BLaER1 treated with 17β-estradiol and CSF1 and Interleukin-3, amounts not matched to agents 10 nM and 100 nM (cell line): ENCODE measurements at regions not wholly inside any gene's neighbourhood (a gene's known extent, or its start where the extent isn't known, plus 50 kb on each side); places are given as distances from the start of the nearest gene placed in this dataset.

ENCODE experiments used
- H3K27ac ChIP-seq, 11 experiments: shearing (Covaris generic); formaldehyde crosslinking; 2 replicates each; pipeline ENCODE4 v1.8.1; 2022
- H3K27me3 ChIP-seq, 11 experiments: shearing (Covaris generic); formaldehyde crosslinking; 2 replicates each; pipeline ENCODE4 v1.8.1; 2022
- H3K36me3 ChIP-seq, 11 experiments: shearing (Covaris generic); formaldehyde crosslinking; 2 replicates each; pipeline ENCODE4 v1.8.1; 2022
- H3K4me1 ChIP-seq, 10 experiments: shearing (Covaris generic); formaldehyde crosslinking; 2 replicates each; pipeline ENCODE4 v1.8.1; 2022
- H3K4me2 ChIP-seq, 11 experiments: shearing (Covaris generic); formaldehyde crosslinking; 2 replicates each; pipeline ENCODE4 v1.8.1; 2022
- H3K4me3 ChIP-seq, 10 experiments: shearing (Covaris generic); formaldehyde crosslinking; 2 replicates each; pipeline ENCODE4 v1.8.1; 2022
- H3K9ac ChIP-seq, 11 experiments: shearing (Covaris generic); formaldehyde crosslinking; 2 replicates each; pipeline ENCODE4 v1.8.1; 2022
- H3K9me3 ChIP-seq, 11 experiments: shearing (Covaris generic); formaldehyde crosslinking; replicated peaks in 1 of 11; 2 replicates each; pipeline ENCODE4 v1.8.1; 2022
- H4K20me1 ChIP-seq, 11 experiments: shearing (Covaris generic); formaldehyde crosslinking; 2 replicates each; pipeline ENCODE4 v1.8.1; 2022
- Cebpa-rat ChIP-seq, 11 experiments: shearing (Covaris generic); IDR thresholded peaks; 2 replicates each; pipeline ENCODE4 v1.8.1; 2022

- no peak overlapping the region for H3K4me3 ChIP-seq
- no peaks in the 10 kb centered on the region for H3K27me3 ChIP-seq
- no peak overlapping the region for H3K4me2 ChIP-seq
- H4K20me1 ChIP-seq = no peaks in the 10 kb centered on the region
- peaks cover 5 to 20% (median 13%) of the 10 kb centered on the region in 10 experiments; a peak in 18 of 20 replicates for H3K4me1 ChIP-seq
- no peak overlapping the region for H3K9ac ChIP-seq
- no peaks in the 10 kb centered on the region for H3K36me3 ChIP-seq
- H3K9me3 ChIP-seq = peaks cover 0 to 10% (median 5%) of the 10 kb centered on the region in 11 experiments; a peak in 9 of 22 replicates
- TF ChIP-seq Cebpa-rat (IDR thresholded peaks at IDR 0.05) = no peak
- H3K27ac ChIP-seq = no peak overlapping the region
These were observed 68.8 kb upstream of the NTRK2 start for GRCh38 chr9:84600739-84601138.

DNA sequence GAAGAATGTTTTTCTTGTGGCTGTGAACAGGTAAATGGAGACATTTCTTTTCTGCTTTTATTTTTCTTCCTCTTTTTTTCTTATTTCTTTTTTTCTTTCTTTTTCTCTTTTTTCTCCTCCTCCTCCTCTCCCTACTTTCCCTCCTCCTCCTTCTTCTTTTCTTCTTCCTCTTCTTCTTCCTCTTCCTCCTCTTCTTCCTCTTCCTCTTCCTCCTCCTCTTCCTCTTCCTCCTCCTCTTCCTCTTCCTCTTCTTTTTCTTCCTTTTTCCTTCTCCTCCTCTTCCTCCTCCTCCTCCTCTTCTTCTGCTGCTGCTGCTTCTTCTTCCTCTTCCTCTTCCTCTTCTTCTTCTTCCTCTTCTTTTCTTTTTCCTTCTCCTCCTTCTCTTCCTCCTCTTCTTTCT, 65.3 kb upstream of the NTRK2 start:
- no peak overlapping the region for H3K4me3 ChIP-seq
- H3K27ac ChIP-seq = no peak overlapping the region
- H3K27me3 ChIP-seq = no peaks in the 10 kb centered on the region
- H3K4me1 ChIP-seq = no peaks in the 10 kb centered on the region
- no peaks in the 10 kb centered on the region for H4K20me1 ChIP-seq
- TF ChIP-seq Cebpa-rat (IDR thresholded peaks at IDR 0.05) = no peak
- H3K9me3 ChIP-seq = peaks cover 0 to 6% (median 0%) of the 10 kb centered on the region in 11 experiments; a peak in 2 of 22 replicates
- no peaks in the 10 kb centered on the region for H3K36me3 ChIP-seq
- no peak overlapping the region for H3K4me2 ChIP-seq
- no peak overlapping the region for H3K9ac ChIP-seq

DNA sequence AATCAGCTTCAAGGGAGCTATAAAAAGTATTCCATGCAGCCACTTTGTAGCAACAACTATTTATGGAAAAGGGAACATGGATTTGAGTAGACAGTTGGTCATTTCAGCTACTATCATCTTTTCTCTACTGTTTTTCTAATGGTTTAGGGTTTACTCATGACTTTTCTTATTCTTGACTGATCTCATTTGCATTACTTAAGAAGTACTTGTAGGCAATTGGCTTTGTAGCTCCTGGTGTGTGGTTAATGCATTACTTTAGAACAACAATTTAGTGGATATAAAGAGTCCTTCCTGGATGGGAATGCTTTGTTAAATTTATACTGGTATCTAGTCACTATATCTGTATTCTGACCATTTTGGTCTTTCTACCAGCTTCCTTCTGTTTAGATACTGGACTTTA, 59.8 kb upstream of the NTRK2 start:
- H3K27ac ChIP-seq = no peak overlapping the region
- no peak overlapping the region for H3K4me3 ChIP-seq
- no peaks in the 10 kb centered on the region for H3K27me3 ChIP-seq
- peaks cover 0 to 18% (median 8%) of the 10 kb centered on the region in 11 experiments; a peak in 16 of 22 replicates for H3K9me3 ChIP-seq
- H3K4me2 ChIP-seq = no peak overlapping the region
- no peaks in the 10 kb centered on the region for H3K36me3 ChIP-seq
- TF ChIP-seq Cebpa-rat (IDR thresholded peaks at IDR 0.05) = no peak
- H3K4me1 ChIP-seq = peaks cover 0 to 1% (median 0%) of the 10 kb centered on the region in 10 experiments; a peak in 3 of 20 replicates
- no peaks in the 10 kb centered on the region for H4K20me1 ChIP-seq
- H3K9ac ChIP-seq = no peak overlapping the region

- Histone ChIP-seq H3K4me1 (peaks cover 0 to 14% (median 6%) of the 10 kb centered on the region in 10 experiments; a peak in 12 of 20 replicates), H3K27ac (no peak overlapping the region), H3K27me3 (no peaks in the 10 kb centered on the region), H3K4me3 (no peak overlapping the region), H3K9me3 (peaks cover 0 to 13% (median 8%) of the 10 kb centered on the region in 11 experiments; a peak in 16 of 22 replicates), H3K4me2 (no peak overlapping the region), H3K36me3 (no peaks in the 10 kb centered on the region), H4K20me1 (no peaks in the 10 kb centered on the region), H3K9ac (no peak overlapping the region)
- TF ChIP-seq Cebpa-rat (IDR thresholded peaks at IDR 0.05) = no peak
These were observed 56.1 kb upstream of the NTRK2 start for GRCh38 chr9:84613431-84613830.

GRCh38 chr9:84615544-84615943, 54.0 kb upstream of the NTRK2 start:
- Histone ChIP-seq H3K9me3 (peaks cover 0 to 5% (median 3%) of the 10 kb centered on the region in 11 experiments; a peak in 16 of 22 replicates), H3K4me2 (peak overlapping the region in 9 of 11 experiments; percentile 14 to 67 (median 39); a peak in 11 of 22 replicates), H3K36me3 (no peaks in the 10 kb centered on the region), H3K4me1 (peaks cover 0 to 34% (median 14%) of the 10 kb centered on the region in 10 experiments; a peak in 12 of 20 replicates), H3K27ac (no peak overlapping the region; a peak in 1 of 22 replicates), H3K4me3 (no peak overlapping the region), H3K9ac (no peak overlapping the region), H3K27me3 (no peaks in the 10 kb centered on the region), H4K20me1 (no peaks in the 10 kb centered on the region)
- no peak for TF ChIP-seq Cebpa-rat (IDR thresholded peaks at IDR 0.05)

DNA sequence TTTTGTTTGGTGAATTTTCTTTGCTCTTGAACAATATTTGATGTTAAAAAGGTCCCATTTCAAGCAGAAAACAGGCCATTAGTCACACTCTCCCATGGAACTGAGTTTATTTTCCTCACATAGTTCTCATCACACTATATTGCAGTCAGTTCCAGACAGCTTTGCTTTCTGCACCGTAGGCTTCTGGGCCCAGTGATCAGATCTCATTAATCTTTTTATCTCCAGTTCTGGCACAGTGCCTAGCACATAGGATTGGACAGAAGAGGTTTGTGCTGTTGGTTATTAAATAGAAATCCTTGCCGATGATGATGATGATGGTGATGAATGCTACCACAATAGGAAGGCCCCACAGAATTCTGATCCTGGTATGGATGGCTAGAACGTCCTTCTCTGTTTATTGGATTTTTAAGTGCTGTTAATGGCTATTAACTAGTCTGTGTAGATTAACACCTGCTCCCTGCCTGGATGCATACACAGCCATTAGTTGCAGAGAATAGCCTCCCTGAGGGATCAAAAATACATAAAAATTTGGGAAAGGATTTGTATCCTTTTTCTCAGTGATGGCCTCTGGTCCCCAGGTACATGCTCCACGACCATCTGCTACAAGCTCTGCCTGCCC, 52.0 kb upstream of the NTRK2 start:
- Histone ChIP-seq H3K27me3 (no peaks in the 10 kb centered on the region), H3K4me1 (peaks cover 0 to 34% (median 14%) of the 10 kb centered on the region in 10 experiments; a peak in 12 of 20 replicates), H3K9me3 (no peaks in the 10 kb centered on the region), H3K4me3 (no peak overlapping the region), H3K9ac (no peak overlapping the region), H3K4me2 (no peak overlapping the region), H3K36me3 (no peaks in the 10 kb centered on the region), H4K20me1 (no peaks in the 10 kb centered on the region), H3K27ac (no peak overlapping the region)
- no peak for TF ChIP-seq Cebpa-rat (IDR thresholded peaks at IDR 0.05)
